ENCODE measurements at regions not wholly inside any gene's neighbourhood (a gene's known extent, or its start where the extent isn't known, plus 50 kb on each side); places are given as distances from the start of the nearest gene placed in this dataset.

DNA sequence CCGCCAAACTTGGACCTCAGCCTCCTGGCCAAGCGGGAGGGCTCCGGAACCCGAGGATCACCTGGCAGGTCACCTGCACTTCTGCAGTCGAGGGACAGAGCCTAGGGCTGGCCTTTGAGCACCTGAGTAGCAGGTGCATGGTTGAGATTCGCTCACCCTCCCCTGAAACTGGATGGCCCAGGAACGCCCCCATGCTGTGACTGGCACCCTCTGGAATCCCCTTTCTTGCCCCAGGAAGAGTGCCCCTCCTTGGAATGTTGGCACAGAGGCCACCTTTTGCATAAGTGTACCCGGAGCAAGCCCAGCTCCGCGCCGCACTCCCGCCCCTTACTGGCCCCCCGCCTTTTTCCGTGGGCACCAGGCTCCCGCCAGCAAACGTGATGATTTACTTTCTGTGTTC lies 112.5 kb upstream of the IER5L start:
- H3K4me3 ChIP-seq, result no peak overlapping the region
- H3K36me3 ChIP-seq, result no peaks in the 10 kb centered on the region
- no peaks in the 10 kb centered on the region for H3K4me1 ChIP-seq
- intact Hi-C loops (cut with DNase I; ENCODE audit: low total_unique reads), result no loop called here
- TF ChIP-seq, protein P1, sequence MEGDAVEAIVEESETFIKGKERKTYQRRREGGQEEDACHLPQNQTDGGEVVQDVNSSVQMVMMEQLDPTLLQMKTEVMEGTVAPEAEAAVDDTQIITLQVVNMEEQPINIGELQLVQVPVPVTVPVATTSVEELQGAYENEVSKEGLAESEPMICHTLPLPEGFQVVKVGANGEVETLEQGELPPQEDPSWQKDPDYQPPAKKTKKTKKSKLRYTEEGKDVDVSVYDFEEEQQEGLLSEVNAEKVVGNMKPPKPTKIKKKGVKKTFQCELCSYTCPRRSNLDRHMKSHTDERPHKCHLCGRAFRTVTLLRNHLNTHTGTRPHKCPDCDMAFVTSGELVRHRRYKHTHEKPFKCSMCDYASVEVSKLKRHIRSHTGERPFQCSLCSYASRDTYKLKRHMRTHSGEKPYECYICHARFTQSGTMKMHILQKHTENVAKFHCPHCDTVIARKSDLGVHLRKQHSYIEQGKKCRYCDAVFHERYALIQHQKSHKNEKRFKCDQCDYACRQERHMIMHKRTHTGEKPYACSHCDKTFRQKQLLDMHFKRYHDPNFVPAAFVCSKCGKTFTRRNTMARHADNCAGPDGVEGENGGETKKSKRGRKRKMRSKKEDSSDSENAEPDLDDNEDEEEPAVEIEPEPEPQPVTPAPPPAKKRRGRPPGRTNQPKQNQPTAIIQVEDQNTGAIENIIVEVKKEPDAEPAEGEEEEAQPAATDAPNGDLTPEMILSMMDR (IDR thresholded peaks at IDR 0.05), result no peak
- H3K27ac ChIP-seq, result no peak overlapping the region
- peaks cover 0 to under 1% (median 0%) of the 10 kb centered on the region in 3 donors for H3K9me3 ChIP-seq
- no peak for DNase-seq
- H3K27me3 ChIP-seq, result no peaks in the 10 kb centered on the region

DNA sequence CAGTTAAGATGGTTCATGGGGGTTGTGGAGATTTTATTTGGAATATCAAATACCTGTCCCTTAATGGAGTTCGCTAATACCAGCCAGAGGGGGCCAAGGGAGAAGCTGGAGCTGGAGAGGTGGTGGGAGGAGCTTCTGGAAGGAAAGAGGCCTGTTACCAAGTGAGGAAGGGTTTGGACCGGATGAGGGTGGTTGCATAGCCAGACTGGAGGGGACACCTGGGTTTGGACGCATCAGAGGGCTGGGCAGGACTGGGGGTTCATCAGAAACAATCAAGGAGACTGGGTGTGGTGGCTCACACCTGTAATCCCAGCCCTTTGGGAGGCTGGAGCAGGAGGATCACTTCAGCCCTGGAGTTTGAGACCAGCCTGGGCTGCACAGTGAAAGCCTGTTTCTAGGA lies 111.8 kb upstream of the IER5L start:
- Histone ChIP-seq H3K27ac (no peak overlapping the region), H3K36me3 (no peaks in the 10 kb centered on the region), H3K9me3 (no peaks in the 10 kb centered on the region), H3K4me3 (no peak overlapping the region), H3K4me1 (no peaks in the 10 kb centered on the region), H3K27me3 (no peaks in the 10 kb centered on the region)
- TF ChIP-seq, protein P1 (IDR thresholded peaks at IDR 0.05), result no peak
- DNase-seq, result peak in 1 of 2 donors; percentile 11
- intact Hi-C loops (cut with DNase I; ENCODE audit: low total_unique reads), result no loop called here

DNA sequence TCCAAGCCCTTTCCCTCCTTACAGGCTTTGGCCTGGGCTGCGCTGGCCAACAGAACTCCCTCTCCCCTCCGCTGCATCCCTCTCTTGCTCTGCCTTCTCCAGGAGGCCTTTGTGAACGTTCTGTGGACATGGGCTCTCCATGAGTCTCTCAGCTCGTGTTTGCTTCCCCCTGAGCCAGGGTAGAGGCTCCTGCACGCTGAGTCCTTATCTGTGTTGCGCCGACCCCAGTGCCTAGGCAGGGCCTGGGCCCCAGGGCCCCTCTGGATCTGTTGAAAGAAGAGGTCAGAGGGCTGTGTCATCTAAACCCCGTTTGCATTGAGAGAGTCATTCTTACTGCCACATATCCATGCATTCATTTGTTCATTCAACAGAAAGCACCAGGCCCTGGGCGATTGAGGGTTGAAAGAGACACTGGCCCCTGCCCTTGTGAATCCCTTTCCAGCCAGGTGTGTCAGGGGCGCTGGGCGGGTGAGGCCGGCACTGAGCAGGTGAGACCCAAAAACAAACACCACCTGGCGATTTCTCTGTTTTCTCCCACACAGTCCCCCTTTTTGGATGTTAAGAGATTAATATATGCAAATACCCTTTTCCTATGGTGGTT lies 111.2 kb upstream of the IER5L start:
- H3K36me3 ChIP-seq, result no peaks in the 10 kb centered on the region
- no peak overlapping the region for H3K4me3 ChIP-seq
- no peaks in the 10 kb centered on the region for H3K9me3 ChIP-seq
- no peaks in the 10 kb centered on the region for H3K4me1 ChIP-seq
- no peaks in the 10 kb centered on the region for H3K27me3 ChIP-seq
- TF ChIP-seq, protein P1 (IDR thresholded peaks at IDR 0.05), result no peak
- H3K27ac ChIP-seq, result no peak overlapping the region
- intact Hi-C loops (cut with DNase I; ENCODE audit: low total_unique reads), result no loop called here
- DNase-seq, result peak; percentile 17 to 47

DNA sequence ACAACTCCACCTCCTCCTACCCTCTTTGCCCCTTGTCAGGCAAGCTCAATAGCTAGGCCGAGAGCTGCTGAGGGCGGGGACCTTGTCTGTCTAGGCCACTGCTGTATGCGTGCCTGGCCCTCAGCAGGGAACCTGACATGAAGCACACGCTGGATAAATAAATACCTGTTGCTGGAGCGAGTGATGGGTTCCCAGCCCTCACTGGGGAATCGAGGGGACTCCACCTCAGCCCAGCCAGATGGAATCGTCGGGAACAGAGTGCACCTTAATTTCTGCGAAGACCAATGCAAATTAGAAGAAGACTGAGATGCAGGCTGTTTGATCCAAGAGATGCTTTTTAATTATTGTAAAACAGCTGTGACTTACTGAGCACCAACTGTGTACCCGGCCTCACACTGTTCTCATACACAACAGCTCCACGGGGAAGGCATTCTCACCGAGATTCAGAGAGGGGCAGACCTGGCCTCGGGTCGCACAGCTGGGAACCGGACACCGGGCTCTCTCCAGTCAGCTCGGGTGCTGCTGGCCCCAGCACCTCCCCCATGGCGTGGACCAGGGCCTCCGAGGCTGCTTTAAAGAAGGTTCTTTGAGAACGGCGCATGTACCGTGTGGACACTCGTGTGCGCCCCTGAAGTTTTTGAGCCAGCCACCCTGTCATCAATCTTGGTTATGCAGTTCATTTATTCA lies 109.7 kb upstream of the IER5L start:
- no peaks in the 10 kb centered on the region for H3K9me3 ChIP-seq
- no peaks in the 10 kb centered on the region for H3K4me1 ChIP-seq
- H3K27ac ChIP-seq, result no peak overlapping the region
- TF ChIP-seq, protein P1 (IDR thresholded peaks at IDR 0.05), result no peak
- intact Hi-C loops (cut with DNase I; ENCODE audit: low total_unique reads), result no loop called here
- DNase-seq, result peak; percentile 12 to 57
- H3K36me3 ChIP-seq, result no peaks in the 10 kb centered on the region
- no peak overlapping the region for H3K4me3 ChIP-seq
- no peaks in the 10 kb centered on the region for H3K27me3 ChIP-seq

DNA sequence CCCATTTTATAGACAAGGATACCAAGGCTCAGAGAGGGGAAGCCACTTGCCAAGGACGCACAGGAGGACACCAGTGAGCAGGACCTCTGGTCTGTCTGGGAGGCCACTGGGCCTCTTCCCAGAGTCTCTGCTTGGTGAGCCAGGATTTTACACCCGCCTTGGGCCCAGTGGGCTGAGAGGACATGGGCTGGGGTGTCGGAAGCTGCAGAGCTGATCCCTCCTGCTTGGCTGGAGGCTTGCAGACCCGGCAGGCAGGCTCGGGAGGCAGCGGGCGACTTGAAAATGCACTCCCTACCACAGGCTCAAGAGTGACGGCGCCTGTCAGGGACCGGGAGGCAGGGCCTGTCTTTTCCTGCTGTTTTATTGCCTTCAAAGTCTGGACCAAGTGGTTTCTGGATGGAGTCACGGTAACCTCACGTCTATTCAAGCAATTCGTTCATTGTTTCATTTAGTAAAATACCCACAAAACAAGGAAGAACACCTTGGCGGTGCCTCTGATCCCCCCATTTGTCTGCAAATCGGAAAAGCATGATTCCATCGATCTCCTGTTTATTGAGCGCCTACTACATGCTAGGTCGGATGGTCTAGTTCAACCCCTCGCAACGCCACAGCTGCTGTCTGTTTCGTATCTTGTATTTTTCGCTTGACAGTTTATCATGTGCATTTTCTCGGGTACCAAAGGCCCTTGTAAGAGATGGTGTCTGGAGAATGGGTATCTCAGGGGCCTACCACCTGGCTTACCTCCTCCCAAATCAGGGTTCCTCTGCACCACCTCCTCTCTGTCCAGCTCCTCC lies 108.1 kb upstream of the IER5L start:
- TF ChIP-seq, protein P1 (IDR thresholded peaks at IDR 0.05), result no peak
- no peaks in the 10 kb centered on the region for H3K36me3 ChIP-seq
- DNase-seq, result peak; percentile 5 to 55
- intact Hi-C loops (cut with DNase I; ENCODE audit: low total_unique reads), result no loop called here
- no peaks in the 10 kb centered on the region for H3K27me3 ChIP-seq
- no peak overlapping the region for H3K27ac ChIP-seq
- H3K4me3 ChIP-seq, result no peak overlapping the region
- no peaks in the 10 kb centered on the region for H3K9me3 ChIP-seq
- no peaks in the 10 kb centered on the region for H3K4me1 ChIP-seq

Data from tibial artery (tissue), 4 donors.